Breast epithelium (tissue), 3 donors: ENCODE measurements at regions not wholly inside any gene's neighbourhood (a gene's known extent, or its start where the extent isn't known, plus 50 kb on each side); places are given as distances from the start of the nearest gene placed in this dataset.

ENCODE experiments used
- POLR2A ChIP-seq: fragments of 450-650 bp; IDR thresholded peaks from one replicate; pipeline ENCODE4 v1.6.1; 2016; ENCODE audit warnings: antibody characterized with exemption, mild to moderate bottlenecking, moderate library complexity
- POLR2AphosphoS5 ChIP-seq, 3 donors: sonication (generic); formaldehyde crosslinking; IDR thresholded peaks; one replicate each; pipeline ENCODE4 v1.6.1; 2017; ENCODE audit warnings: antibody characterized with exemption in 3 of 3
- TF ChIP-seq, protein P1 (sequence below), 3 donors: fragments of 450-650 bp; IDR thresholded peaks; one replicate each; pipeline ENCODE4 v1.5.1; 2016 to 2017; ENCODE audit warnings: antibody characterized with exemption in 3 of 3, mild to moderate bottlenecking in 3 of 3, moderate library complexity in 3 of 3

DNA sequence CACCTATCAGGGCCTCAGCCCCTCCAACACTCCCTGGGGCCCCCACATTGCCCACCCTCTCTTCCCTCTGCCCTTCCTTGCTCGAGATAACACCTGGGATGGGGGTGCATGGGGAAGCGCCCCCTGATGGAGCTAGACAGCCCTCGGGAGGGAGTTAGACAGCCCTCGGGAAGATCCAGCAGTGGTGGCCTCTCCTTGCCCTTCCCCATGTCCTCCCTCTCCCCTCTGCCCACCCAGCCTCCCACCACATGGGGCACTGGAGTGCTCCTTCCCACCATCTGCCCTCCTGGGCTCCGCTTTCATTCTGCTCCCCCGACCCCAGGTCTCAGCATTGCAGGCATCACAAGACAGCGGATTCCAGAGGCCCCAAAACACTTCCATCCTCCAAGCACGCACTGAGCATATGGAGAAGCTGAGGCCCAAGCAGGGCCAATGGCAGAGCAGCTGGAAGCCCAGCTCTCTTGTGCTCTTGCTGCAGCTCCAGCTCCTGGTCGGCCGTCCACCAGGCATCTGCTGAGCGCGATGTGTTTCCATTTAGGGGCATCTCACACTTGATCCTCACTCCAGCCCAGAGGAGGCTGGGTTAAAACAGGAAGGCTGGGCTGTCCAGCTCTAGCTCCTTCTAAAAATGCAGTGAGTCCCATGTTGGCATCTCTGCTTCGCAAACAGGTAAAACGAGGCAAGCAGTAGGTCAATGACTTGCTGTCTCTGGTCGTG lies 65.6 kb downstream of the IGLL1 start:
- TF ChIP-seq, protein P1, sequence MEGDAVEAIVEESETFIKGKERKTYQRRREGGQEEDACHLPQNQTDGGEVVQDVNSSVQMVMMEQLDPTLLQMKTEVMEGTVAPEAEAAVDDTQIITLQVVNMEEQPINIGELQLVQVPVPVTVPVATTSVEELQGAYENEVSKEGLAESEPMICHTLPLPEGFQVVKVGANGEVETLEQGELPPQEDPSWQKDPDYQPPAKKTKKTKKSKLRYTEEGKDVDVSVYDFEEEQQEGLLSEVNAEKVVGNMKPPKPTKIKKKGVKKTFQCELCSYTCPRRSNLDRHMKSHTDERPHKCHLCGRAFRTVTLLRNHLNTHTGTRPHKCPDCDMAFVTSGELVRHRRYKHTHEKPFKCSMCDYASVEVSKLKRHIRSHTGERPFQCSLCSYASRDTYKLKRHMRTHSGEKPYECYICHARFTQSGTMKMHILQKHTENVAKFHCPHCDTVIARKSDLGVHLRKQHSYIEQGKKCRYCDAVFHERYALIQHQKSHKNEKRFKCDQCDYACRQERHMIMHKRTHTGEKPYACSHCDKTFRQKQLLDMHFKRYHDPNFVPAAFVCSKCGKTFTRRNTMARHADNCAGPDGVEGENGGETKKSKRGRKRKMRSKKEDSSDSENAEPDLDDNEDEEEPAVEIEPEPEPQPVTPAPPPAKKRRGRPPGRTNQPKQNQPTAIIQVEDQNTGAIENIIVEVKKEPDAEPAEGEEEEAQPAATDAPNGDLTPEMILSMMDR (IDR thresholded peaks at IDR 0.05) = no peak
- TF ChIP-seq POLR2A (no peak), POLR2AphosphoS5 (IDR thresholded peaks at IDR 0.05) (no peak)
